ENCODE measurements at regions not wholly inside any gene's neighbourhood (a gene's known extent, or its start where the extent isn't known, plus 50 kb on each side); places are given as distances from the start of the nearest gene placed in this dataset.
"Not testable (repeated sequence)": the region's sequence is repeated elsewhere in the genome, so short reads cannot be mapped to it uniquely, and the experiment has no call there.

- TF ChIP-seq CTCF (IDR thresholded peaks at IDR 0.05 in 2 of 3, conservative IDR thresholded peaks at IDR 0.05 in 1 of 3; ENCODE audit: borderline replicate concordance in 1 of 3, insufficient read depth in 1 of 3, low read depth in 2 of 3, low read length in 2 of 3); ZNF274 (IDR thresholded peaks at IDR 0.05; ENCODE audit: low read depth, low read length); POLR2A (IDR thresholded peaks at IDR 0.05; ENCODE audit: borderline replicate concordance, extremely low read depth, insufficient read depth, insufficient read length); SP1 (IDR thresholded peaks at IDR 0.05; ENCODE audit: low read depth); ZFX (IDR thresholded peaks at IDR 0.05): not testable (repeated sequence)
These were observed 454.9 kb downstream of the SPATA31A1 start for GRCh38 chr9:39810401-39810800.
